ENCODE measurements at regions not wholly inside any gene's neighbourhood (a gene's known extent, or its start where the extent isn't known, plus 50 kb on each side); places are given as distances from the start of the nearest gene placed in this dataset.

GRCh38 chr9:106450549-106450948 lies 412.4 kb upstream of the ZNF462 start:
- no peak for TF ChIP-seq CTCF (IDR thresholded peaks at IDR 0.05)
- TF ChIP-seq EZH2 (IDR thresholded peaks at IDR 0.05), result no peak

Measured in neural progenitor cell (in vitro differentiated cells).